ENCODE measurements at regions not wholly inside any gene's neighbourhood (a gene's known extent, or its start where the extent isn't known, plus 50 kb on each side); places are given as distances from the start of the nearest gene placed in this dataset.

DNA sequence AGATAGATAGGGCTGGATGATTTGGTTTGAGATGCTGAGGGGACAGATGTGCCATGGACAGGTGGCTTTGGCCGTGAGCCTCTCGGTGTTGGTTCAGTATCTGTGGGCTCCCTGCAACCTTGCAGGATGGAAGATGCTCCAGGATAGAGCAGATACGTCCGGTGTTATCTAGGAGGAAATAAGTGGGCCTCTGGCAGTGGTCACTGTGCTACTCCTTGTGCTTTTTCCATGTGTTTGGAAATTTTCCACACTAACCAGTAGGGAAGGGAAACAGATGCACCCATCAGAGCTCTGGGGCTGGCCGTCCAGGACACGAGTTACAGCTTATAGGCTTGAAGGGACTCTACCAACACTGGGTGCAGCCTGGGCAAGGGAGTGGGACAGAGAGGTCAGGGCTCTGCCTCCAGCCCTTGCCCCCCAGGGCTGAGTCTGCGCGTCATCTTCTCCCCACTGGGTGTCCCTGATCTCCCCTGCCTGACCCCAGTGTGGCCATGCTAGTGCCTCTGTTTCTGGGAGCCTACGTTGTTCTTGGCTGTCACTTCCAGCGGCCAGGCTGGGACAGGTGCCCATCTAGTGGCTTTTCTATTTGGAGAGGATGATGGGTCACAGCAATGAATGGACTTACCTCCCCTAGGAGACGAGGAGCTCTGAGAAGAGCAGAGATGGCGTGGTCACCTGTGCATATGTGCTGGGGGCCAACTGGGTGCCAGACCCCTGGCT lies 166.9 kb downstream of the SEC14L1 start:
- Histone ChIP-seq H3K36me3 (ENCODE audit: insufficient read depth) (no peaks in the 10 kb centered on the region), H3K27ac (ENCODE audit: low read depth) (no peak overlapping the region), H3K4me1 (ENCODE audit: insufficient read depth) (no peaks in the 10 kb centered on the region), H3K4me3 (ENCODE audit: low read depth, low read length) (no peak overlapping the region)
- 80% methylated on average over 12 of the region's 12 CpGs for WGBS
- DNase-seq (ENCODE audit: extremely low spot score) = no peak

GRCh38 chr17:77308861-77309726 lies 168.3 kb downstream of the SEC14L1 start:
- Histone ChIP-seq H3K36me3 (ENCODE audit: insufficient read depth) (no peaks in the 10 kb centered on the region), H3K4me3 (ENCODE audit: low read depth, low read length) (no peak overlapping the region), H3K27ac (ENCODE audit: low read depth) (no peak overlapping the region), H3K4me1 (ENCODE audit: insufficient read depth) (no peaks in the 10 kb centered on the region)
- DNase-seq (ENCODE audit: extremely low spot score) = no peak
- 35% methylated on average over 18 of the region's 18 CpGs for whole genome bisulfite sequencing

GRCh38 chr17:77310336-77310735 lies 169.6 kb downstream of the SEC14L1 start:
- no peak for DNase-seq (ENCODE audit: extremely low spot score)
- Histone ChIP-seq H3K27ac (ENCODE audit: low read depth) (no peak overlapping the region), H3K4me1 (ENCODE audit: insufficient read depth) (no peaks in the 10 kb centered on the region), H3K36me3 (ENCODE audit: insufficient read depth) (no peaks in the 10 kb centered on the region), H3K4me3 (ENCODE audit: low read depth, low read length) (no peak overlapping the region)
- 96% methylated on average over 19 of the region's 19 CpGs for WGBS

GRCh38 chr17:77311371-77311981 lies 170.7 kb downstream of the SEC14L1 start:
- Histone ChIP-seq H3K36me3 (ENCODE audit: insufficient read depth) (no peaks in the 10 kb centered on the region), H3K4me3 (ENCODE audit: low read depth, low read length) (no peak overlapping the region), H3K27ac (ENCODE audit: low read depth) (no peak overlapping the region), H3K4me1 (ENCODE audit: insufficient read depth) (no peaks in the 10 kb centered on the region)
- 84% methylated on average over 15 of the region's 15 CpGs for WGBS
- DNase-seq (ENCODE audit: extremely low spot score) = no peak

GRCh38 chr17:77312061-77312701 lies 171.4 kb downstream of the SEC14L1 start:
- DNase-seq (ENCODE audit: extremely low spot score) = no peak
- no peaks in the 10 kb centered on the region for H3K4me1 ChIP-seq (ENCODE audit: insufficient read depth)

DNA sequence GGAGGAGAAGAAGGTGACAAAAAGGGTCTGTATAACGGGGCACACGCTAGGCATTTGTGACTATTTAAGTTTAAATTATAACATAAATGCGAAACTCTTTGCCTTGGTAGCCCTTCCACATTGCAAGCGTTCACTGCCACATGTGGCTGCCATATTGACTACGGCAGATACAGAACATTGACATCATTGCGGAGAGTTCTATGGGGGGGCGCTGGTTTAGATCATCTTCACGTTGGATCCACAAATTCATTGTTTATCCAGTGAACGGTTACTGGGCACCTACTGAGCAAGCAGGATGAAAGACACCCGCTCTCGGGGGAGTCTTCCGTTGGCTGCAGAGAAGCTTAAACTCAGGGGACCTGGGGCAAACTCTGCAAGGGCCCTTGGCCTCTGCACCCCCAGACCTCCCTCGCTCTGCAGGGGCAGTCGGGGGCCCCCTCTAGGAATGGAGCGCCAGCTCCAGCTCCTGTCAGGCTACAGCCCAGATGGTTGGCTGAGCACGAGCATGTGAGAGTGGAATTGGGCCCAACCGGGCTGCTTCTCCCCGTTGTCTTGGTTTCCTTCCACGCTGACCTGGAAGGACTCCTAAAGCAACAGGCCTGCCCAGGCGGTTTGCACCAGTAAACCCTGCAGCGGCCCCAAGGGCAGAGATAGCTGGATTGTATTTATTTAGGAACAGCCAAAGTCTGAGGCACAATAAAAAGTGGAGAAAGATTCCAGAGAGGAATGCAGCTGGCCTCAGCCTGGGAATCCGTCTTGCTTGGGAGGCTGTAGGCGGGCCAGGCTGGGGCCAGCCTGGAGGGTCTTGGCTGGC lies 172.2 kb downstream of the SEC14L1 start:
- Histone ChIP-seq H3K4me1 (ENCODE audit: insufficient read depth) (no peaks in the 10 kb centered on the region), H3K4me3 (ENCODE audit: low read depth, low read length) (no peak overlapping the region), H3K27ac (ENCODE audit: low read depth) (no peak overlapping the region), H3K36me3 (ENCODE audit: insufficient read depth) (no peaks in the 10 kb centered on the region)
- WGBS = 43% methylated on average over 23 of the region's 23 CpGs
- DNase-seq (ENCODE audit: extremely low spot score) = peak; percentile 77

More at GRCh38 chr17:77312061-77312701, 171.4 kb downstream of the SEC14L1 start:
- Histone ChIP-seq H3K4me3 (ENCODE audit: low read depth, low read length) (no peak overlapping the region), H3K27ac (ENCODE audit: low read depth) (no peak overlapping the region), H3K36me3 (ENCODE audit: insufficient read depth) (no peaks in the 10 kb centered on the region)
- 78% methylated on average over 18 of the region's 18 CpGs for WGBS

- H3K4me1 ChIP-seq (ENCODE audit: insufficient read depth) = no peaks in the 10 kb centered on the region
- no peaks in the 10 kb centered on the region for H3K36me3 ChIP-seq (ENCODE audit: insufficient read depth)
- 75% methylated on average over 7 of the region's 7 CpGs for WGBS
- H3K4me3 ChIP-seq (ENCODE audit: low read depth, low read length) = no peak overlapping the region
- H3K27ac ChIP-seq (ENCODE audit: low read depth) = no peak overlapping the region
- DNase-seq (ENCODE audit: extremely low spot score) = no peak
Measured at GRCh38 chr17:77313831-77314230, 173.1 kb downstream of the SEC14L1 start.

DNA sequence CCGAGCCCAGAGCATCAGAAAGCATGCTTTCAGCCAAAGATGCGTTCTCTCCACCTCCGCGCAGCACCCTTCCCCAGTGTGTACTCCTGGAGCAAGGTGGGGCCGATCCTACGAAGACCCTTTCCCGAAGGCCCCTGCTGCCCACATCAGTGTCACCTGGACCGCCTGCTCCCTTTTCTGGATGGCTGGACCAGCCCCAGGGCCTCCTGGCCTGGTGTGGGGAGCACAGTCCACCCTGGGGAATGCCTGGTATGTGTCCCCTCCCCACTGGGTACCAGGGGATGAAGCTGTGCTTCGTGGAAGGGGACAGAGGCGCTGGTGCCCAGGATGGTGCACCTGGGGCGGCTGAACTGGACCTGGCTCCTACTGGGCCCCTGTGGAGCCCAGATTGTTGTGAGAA lies 173.8 kb downstream of the SEC14L1 start:
- Histone ChIP-seq H3K4me3 (ENCODE audit: low read depth, low read length) (no peak overlapping the region), H3K27ac (ENCODE audit: low read depth) (no peak overlapping the region), H3K36me3 (ENCODE audit: insufficient read depth) (no peaks in the 10 kb centered on the region), H3K4me1 (ENCODE audit: insufficient read depth) (no peaks in the 10 kb centered on the region)
- 96% methylated on average over 11 of the region's 11 CpGs for WGBS
- DNase-seq (ENCODE audit: extremely low spot score) = no peak

GRCh38 chr17:77315010-77315409 lies 174.2 kb downstream of the SEC14L1 start:
- H3K4me1 ChIP-seq (ENCODE audit: insufficient read depth) = no peaks in the 10 kb centered on the region
- H3K27ac ChIP-seq (ENCODE audit: low read depth) = no peak overlapping the region
- H3K4me3 ChIP-seq (ENCODE audit: low read depth, low read length) = no peak overlapping the region
- WGBS = 98% methylated on average over 8 of the region's 8 CpGs
- DNase-seq (ENCODE audit: extremely low spot score) = no peak
- H3K36me3 ChIP-seq (ENCODE audit: insufficient read depth) = no peaks in the 10 kb centered on the region

DNA sequence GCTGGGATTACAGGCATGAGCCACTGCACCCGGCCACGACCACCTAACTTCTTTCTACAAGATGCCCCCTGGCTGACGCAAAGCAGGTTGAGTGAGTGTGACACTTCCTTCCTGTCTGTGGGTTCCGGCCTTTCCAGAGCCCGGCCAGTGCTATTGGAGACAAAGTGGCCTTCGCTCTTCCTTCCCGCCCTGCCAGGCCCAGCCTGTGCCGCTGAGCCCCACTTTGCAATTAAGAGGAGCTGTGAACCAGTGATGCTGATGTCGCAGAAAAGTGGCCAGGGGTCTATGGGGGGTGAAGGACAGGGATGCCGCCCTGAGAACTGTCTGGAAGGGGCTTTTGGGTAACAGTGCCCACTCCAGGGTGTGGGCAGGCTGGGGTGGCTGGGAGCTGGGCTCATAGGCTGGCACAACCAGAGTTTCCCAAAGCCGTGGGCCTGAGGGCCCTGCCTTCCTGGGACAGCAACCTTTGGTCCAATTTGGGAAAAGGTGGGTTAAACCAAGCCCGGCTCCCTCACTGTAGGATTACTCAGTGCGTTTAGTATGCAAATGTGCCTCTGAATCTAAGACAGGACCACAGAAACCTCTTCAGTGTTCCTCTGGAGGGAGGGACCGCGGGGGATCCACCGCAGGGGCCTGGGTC lies 174.9 kb downstream of the SEC14L1 start:
- WGBS = 71% methylated on average over 16 of the region's 16 CpGs
- no peak overlapping the region for H3K4me3 ChIP-seq (ENCODE audit: low read depth, low read length)
- no peaks in the 10 kb centered on the region for H3K4me1 ChIP-seq (ENCODE audit: insufficient read depth)
- H3K27ac ChIP-seq (ENCODE audit: low read depth) = no peak overlapping the region
- DNase-seq (ENCODE audit: extremely low spot score) = no peak
- no peaks in the 10 kb centered on the region for H3K36me3 ChIP-seq (ENCODE audit: insufficient read depth)

- H3K4me3 ChIP-seq (ENCODE audit: low read depth, low read length) = no peak overlapping the region
- DNase-seq (ENCODE audit: extremely low spot score) = no peak
- no peaks in the 10 kb centered on the region for H3K4me1 ChIP-seq (ENCODE audit: insufficient read depth)
- H3K36me3 ChIP-seq (ENCODE audit: insufficient read depth) = no peaks in the 10 kb centered on the region
- no peak overlapping the region for H3K27ac ChIP-seq (ENCODE audit: low read depth)
- 44% methylated on average over 14 of the region's 14 CpGs for WGBS
Measured at GRCh38 chr17:77316191-77316641, 175.4 kb downstream of the SEC14L1 start.

DNA sequence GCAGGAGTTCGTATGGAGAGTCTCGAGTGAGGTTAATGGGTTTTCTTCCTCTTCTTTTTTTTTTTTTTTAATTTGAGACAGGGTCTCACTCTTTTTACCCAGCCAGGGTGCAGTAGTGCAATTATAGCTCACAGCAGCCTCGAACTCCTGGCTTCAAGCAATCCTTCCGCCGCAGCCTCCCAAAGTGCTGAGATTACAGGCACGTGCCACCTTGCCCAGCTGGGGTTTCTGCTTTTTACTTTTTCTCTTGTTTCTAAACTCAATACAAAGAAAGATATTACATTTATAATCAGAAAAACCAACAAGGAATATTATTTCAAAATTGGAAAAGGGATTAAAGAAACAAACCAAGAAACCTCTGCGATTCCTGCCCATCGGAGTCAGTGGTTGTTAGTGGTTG lies 175.9 kb downstream of the SEC14L1 start:
- no peak overlapping the region for H3K27ac ChIP-seq (ENCODE audit: low read depth)
- no peak for DNase-seq (ENCODE audit: extremely low spot score)
- H3K4me3 ChIP-seq (ENCODE audit: low read depth, low read length) = no peak overlapping the region
- WGBS = 84% methylated on average over 8 of the region's 8 CpGs
- no peaks in the 10 kb centered on the region for H3K4me1 ChIP-seq (ENCODE audit: insufficient read depth)
- H3K36me3 ChIP-seq (ENCODE audit: insufficient read depth) = no peaks in the 10 kb centered on the region
